ENCODE measurements at regions not wholly inside any gene's neighbourhood (a gene's known extent, or its start where the extent isn't known, plus 50 kb on each side); places are given as distances from the start of the nearest gene placed in this dataset.

DNA sequence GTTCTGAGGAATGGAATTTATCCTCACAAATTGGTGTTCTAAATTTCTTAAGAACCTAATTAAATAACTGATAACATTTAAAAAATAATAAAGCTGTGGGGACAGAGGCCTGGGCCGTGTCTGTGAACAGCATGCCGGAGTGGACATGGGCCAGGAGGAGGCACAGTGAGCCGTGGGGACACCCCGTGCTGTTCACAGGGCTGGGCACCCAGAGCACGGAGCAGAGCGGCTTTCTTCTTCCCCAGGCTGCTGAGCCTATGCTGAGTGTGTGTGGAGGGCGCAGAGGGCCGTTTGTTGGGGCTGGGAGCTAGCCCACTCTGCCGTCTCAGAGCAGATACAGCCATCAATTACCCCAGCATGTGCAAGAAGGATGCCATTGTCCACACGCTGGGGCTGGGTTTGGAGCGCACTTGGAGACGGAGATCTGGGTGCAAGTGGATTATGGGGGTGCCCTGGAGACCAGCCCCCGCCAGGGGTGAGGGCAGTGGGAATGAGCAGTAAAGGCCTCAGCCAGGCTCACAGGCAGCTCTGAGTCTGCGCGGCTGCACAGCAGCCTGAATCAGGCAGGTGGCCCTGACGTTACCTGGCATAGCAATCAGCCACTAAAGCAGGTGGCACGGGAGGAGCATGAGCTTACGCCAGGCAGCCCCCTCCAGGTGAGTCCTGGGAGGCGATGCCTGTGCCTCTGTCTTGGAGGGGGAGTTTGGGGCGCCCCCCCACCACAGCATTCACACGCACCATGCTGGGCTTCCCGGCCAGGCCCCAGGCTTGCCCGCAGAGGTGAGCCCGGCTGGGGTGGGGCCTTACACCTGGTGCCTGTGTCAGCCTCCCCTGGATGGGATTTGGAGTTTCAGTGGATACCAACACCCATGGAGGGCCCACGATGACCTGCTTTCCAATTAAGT lies 52.1 kb upstream of the SLC66A3 start:
- H3K4me3 ChIP-seq (ENCODE audit: low read length), result no peak overlapping the region
- TF ChIP-seq, protein P1, sequence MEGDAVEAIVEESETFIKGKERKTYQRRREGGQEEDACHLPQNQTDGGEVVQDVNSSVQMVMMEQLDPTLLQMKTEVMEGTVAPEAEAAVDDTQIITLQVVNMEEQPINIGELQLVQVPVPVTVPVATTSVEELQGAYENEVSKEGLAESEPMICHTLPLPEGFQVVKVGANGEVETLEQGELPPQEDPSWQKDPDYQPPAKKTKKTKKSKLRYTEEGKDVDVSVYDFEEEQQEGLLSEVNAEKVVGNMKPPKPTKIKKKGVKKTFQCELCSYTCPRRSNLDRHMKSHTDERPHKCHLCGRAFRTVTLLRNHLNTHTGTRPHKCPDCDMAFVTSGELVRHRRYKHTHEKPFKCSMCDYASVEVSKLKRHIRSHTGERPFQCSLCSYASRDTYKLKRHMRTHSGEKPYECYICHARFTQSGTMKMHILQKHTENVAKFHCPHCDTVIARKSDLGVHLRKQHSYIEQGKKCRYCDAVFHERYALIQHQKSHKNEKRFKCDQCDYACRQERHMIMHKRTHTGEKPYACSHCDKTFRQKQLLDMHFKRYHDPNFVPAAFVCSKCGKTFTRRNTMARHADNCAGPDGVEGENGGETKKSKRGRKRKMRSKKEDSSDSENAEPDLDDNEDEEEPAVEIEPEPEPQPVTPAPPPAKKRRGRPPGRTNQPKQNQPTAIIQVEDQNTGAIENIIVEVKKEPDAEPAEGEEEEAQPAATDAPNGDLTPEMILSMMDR (conservative IDR thresholded peaks at IDR 0.05; ENCODE audit: low read length), result no peak
- DNase-seq (ENCODE audit: low read depth), result no peak

DNA sequence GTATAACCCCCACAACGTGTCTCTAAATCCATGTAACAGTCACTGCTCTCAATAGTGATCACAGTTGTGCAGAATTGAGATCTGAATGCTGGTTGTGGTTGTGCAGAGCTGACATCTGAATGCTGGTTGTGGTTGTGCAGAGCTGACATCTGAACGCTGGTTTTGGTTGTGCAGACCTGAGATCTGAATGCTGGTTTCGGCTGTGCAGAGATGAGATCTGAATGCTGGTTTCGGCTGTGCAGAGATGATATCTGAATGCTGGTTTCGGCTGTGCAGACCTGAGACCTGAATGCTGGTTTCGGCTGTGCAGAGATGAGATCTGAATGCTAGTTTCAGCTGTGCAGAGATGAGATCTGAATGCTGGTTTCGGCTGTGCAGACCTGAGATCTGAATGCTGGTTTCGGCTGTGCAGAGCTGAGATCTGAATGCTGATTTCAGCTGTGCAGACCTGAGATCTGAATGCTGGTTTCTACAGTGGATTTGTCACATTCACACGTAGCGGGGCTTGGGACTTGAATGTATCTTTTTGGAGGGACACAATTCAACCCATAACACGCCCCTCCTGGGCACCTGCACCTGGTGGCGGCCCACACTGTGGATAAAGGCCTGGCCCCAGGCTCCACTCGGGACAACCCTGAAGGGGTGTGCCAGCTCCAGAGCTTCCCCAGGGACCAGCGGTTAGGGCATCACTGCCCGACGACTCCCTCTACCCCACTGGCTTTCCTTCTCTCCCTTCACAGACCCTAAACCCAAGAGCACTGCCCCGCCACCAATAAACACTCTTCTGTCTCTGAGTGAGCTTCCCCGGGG lies 51.1 kb upstream of the SLC66A3 start:
- TF ChIP-seq, protein P1 (conservative IDR thresholded peaks at IDR 0.05; ENCODE audit: low read length), result no peak
- no peak overlapping the region for H3K4me3 ChIP-seq (ENCODE audit: low read length)
- DNase-seq (ENCODE audit: low read depth), result no peak

DNA sequence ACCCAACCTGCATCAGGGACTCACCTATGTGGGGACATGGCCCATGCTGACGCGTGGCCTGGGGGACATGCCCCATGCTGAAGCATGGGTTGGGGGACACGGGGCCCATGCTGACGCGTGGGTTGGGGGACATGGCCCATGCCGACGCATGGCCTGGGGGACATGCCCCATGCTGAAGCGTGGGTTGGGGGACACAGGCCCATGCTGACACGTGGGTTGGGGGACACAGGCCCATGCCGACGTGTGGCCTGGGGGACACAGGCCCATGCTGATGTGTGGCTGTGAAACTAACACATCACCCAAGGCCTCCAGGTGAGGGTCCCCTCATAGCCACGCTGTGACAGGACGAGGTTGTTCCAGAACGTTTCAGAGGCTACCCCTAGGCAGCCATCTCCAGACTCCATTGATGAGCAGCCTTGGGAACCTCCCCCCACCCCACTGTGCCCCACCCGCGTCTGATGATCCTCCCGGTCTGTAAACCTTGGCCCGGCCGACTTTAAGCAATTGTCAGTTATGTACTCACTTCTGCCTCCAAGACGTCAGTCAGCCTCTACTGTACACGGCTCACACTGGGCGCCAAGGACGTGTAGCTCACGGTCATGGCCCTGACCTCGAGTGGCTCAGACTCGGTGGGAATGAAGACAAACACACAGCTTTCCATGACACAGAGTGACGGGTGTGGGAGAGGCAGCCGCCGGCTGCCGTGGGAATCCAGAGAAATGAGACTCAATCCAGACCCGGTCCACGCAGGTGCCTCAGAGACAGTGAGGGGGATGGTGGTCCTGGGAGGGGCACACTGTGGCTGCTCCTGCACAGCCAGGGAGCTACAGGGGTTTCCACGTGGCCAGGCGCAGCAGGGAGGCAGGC lies 50.2 kb upstream of the SLC66A3 start:
- no peak for DNase-seq (ENCODE audit: low read depth)
- no peak overlapping the region for H3K4me3 ChIP-seq (ENCODE audit: low read length)
- TF ChIP-seq, protein P1 (conservative IDR thresholded peaks at IDR 0.05; ENCODE audit: low read length), result no peak

Data from AG10803 (cell line).